WTC11 (cell line): ENCODE measurements at regions not wholly inside any gene's neighbourhood (a gene's known extent, or its start where the extent isn't known, plus 50 kb on each side); places are given as distances from the start of the nearest gene placed in this dataset.

Source experiments
- ATAC-seq: fragments of 200-7000 bp; cut with Tn5 transposase; 2 replicates; pipeline ENCODE4 v1.10.0; 2021; ENCODE audit warnings: mild to moderate bottlenecking, moderate library complexity
- CTCF ChIA-PET: fragments of 300-600 bp; sonication (Branson Sonifier 250); formaldehyde crosslinking; loops from one replicate; lab custom pipeline; 2021; ENCODE audit warnings: antibody characterized with exemption; lab: Charles Lee
- POLR2A ChIA-PET: fragments of 350-600 bp; sonication (Branson Sonifier 250); formaldehyde crosslinking; loops from one replicate; lab custom pipeline; 2021; ENCODE audit warnings: antibody characterized with exemption; lab: Charles Lee
- DNase-seq: peaks from one replicate; pipeline ENCODE4 v3.0.0; 2021; ENCODE audit warnings: low spot score
- H3K27ac Mint-ChIP-seq: 2 replicates; pipeline ENCODE4 v1.8.0; 2021; ENCODE audit warnings: mixed read lengths
- H3K27me3 Mint-ChIP-seq: 2 replicates; pipeline ENCODE4 v1.8.0; 2021; ENCODE audit warnings: low read depth, mild to moderate bottlenecking, moderate library complexity, mixed read lengths
- H3K36me3 Mint-ChIP-seq: 2 replicates; pipeline ENCODE4 v1.8.0; 2021; ENCODE audit warnings: mixed read lengths
- H3K4me1 Mint-ChIP-seq: 2 replicates; pipeline ENCODE4 v1.8.0; 2022; ENCODE audit warnings: mixed read lengths
- H3K4me3 Mint-ChIP-seq: 2 replicates; pipeline ENCODE4 v1.8.0; 2021; ENCODE audit warnings: mild to moderate bottlenecking, moderate library complexity, mixed read lengths
- H3K9me3 Mint-ChIP-seq: 2 replicates; pipeline ENCODE4 v1.8.0; 2021; ENCODE audit warnings: mixed read lengths
- AFF4 ChIP-seq: sonication (generic); formaldehyde crosslinking; IDR thresholded peaks from 2 replicates; pipeline ENCODE4 v1.8.1; 2023; ENCODE audit warnings: mild to moderate bottlenecking, missing genetic modification reagents, borderline replicate concordance
- CBFB ChIP-seq: sonication (generic); formaldehyde crosslinking; IDR thresholded peaks from 2 replicates; pipeline ENCODE4 v1.8.1; 2022; ENCODE audit warnings: mild to moderate bottlenecking, low read depth, missing genetic modification reagents
- CREM ChIP-seq: sonication (generic); formaldehyde crosslinking; IDR thresholded peaks from 2 replicates; pipeline ENCODE4 v1.8.1; 2022; ENCODE audit warnings: mild to moderate bottlenecking, missing genetic modification reagents, moderate library complexity
- E2F4 ChIP-seq: sonication (generic); formaldehyde crosslinking; IDR thresholded peaks from 2 replicates; pipeline ENCODE4 v1.8.1; 2022; ENCODE audit warnings: low read depth, mild to moderate bottlenecking, moderate library complexity, missing genetic modification reagents, borderline replicate concordance
- ETV6 ChIP-seq: sonication (generic); formaldehyde crosslinking; IDR thresholded peaks from 2 replicates; pipeline ENCODE4 v1.8.1; 2022; ENCODE audit warnings: mild to moderate bottlenecking, missing genetic modification reagents
- FOXP1 ChIP-seq: sonication (generic); formaldehyde crosslinking; IDR thresholded peaks from 2 replicates; pipeline ENCODE4 v1.8.0; 2022; ENCODE audit warnings: missing genetic modification reagents, mild to moderate bottlenecking, moderate library complexity, borderline replicate concordance
- JAZF1 ChIP-seq: fragments of 250-450 bp; sonication (Bioruptor Pico); IDR thresholded peaks from 2 replicates; pipeline ENCODE4 v1.9.0; 2021; ENCODE audit warnings: moderate library complexity, mild to moderate bottlenecking, inconsistent platforms
- JUN ChIP-seq: sonication (generic); formaldehyde crosslinking; IDR thresholded peaks from 2 replicates; pipeline ENCODE4 v1.8.0; 2023; ENCODE audit warnings: mild to moderate bottlenecking, missing genetic modification reagents
- KAT7 ChIP-seq: sonication (generic); formaldehyde crosslinking; IDR thresholded peaks from 2 replicates; pipeline ENCODE4 v1.8.1; 2023; ENCODE audit warnings: missing genetic modification reagents, mild to moderate bottlenecking, borderline replicate concordance
- NR3C1 ChIP-seq: sonication (generic); formaldehyde crosslinking; conservative IDR thresholded peaks from 2 replicates; pipeline ENCODE4 v1.8.1; 2023; ENCODE audit warnings: low read depth, mild to moderate bottlenecking, missing genetic modification reagents
- PREB ChIP-seq: sonication (generic); formaldehyde crosslinking; IDR thresholded peaks from 2 replicates; pipeline ENCODE4 v1.8.1; 2022; ENCODE audit warnings: mild to moderate bottlenecking, missing genetic modification reagents, moderate library complexity, borderline replicate concordance
- TCF7 ChIP-seq: sonication (generic); formaldehyde crosslinking; IDR thresholded peaks from 2 replicates; pipeline ENCODE4 v1.8.0; 2022; ENCODE audit warnings: mild to moderate bottlenecking, low read depth, missing genetic modification reagents, moderate library complexity
- ZNF263 ChIP-seq: sonication (generic); formaldehyde crosslinking; IDR thresholded peaks from 2 replicates; pipeline ENCODE4 v1.8.1; 2022; ENCODE audit warnings: low read depth, mild to moderate bottlenecking, moderate library complexity, missing genetic modification reagents
- ZNF281 ChIP-seq: sonication (generic); formaldehyde crosslinking; IDR thresholded peaks from 2 replicates; pipeline ENCODE4 v1.8.0; 2023; ENCODE audit warnings: mild to moderate bottlenecking, missing genetic modification reagents
- ZNF317 ChIP-seq: sonication (generic); formaldehyde crosslinking; IDR thresholded peaks from 2 replicates; pipeline ENCODE4 v1.8.1; 2023; ENCODE audit warnings: low read depth, mild to moderate bottlenecking, moderate library complexity, missing genetic modification reagents, borderline replicate concordance
- ZNF396 ChIP-seq: fragments of 250-450 bp; sonication (Bioruptor Pico); IDR thresholded peaks from 2 replicates; pipeline ENCODE4 v1.8.0; 2021; ENCODE audit warnings: mild to moderate bottlenecking, moderate library complexity, borderline replicate concordance
- ZNF416 ChIP-seq: fragments of 250-450 bp; sonication (Bioruptor Pico); IDR thresholded peaks from 2 replicates; pipeline ENCODE4 v1.9.0; 2021; ENCODE audit warnings: mild to moderate bottlenecking, inconsistent platforms
- ZNF425 ChIP-seq: fragments of 250-450 bp; sonication (Bioruptor Pico); conservative IDR thresholded peaks from 2 replicates; pipeline ENCODE4 v1.9.0; 2021; ENCODE audit warnings: mild to moderate bottlenecking
- TF ChIP-seq, protein P1 (sequence below): sonication (generic); formaldehyde crosslinking; IDR thresholded peaks from 2 replicates; pipeline ENCODE4 v1.8.0; 2022; ENCODE audit warnings: mild to moderate bottlenecking, missing genetic modification reagents

DNA sequence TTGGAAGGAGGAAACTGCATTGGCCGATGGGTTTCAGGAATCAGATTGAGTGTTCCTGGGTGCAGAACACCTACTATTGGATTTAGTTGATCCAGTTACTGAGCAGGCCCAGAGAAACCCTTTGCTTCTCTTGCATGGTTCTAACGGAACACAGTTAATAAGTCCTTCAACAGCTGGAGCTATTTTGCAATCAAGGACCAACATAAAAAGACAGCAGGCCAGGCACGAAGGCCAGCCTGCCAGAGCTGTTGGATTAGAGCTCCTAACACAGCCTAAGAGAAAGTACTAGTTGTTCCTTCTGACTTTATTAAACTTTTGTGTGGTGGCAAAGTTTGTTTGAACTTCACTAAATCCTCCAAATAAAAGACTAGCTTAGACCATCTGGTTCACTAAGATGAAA lies 148.0 kb upstream of the LMO4 start:
- Mint-ChIP-seq H3K27me3 (no peaks in the 10 kb centered on the region; the same call in 1 of the 2 replicates), H3K36me3 (no peaks in the 10 kb centered on the region), H3K9me3 (no peaks in the 10 kb centered on the region), H3K27ac (no peak overlapping the region), H3K4me3 (no peak overlapping the region), H3K4me1 (no peaks in the 10 kb centered on the region)
- CTCF ChIA-PET = no interaction called here
- no peak for DNase-seq
- ATAC-seq = no peak
- POLR2A ChIA-PET = no interaction called here
- TF ChIP-seq ZNF416 (CRISPR knock-in tag) (no peak), E2F4 (CRISPR knock-in tag) (no peak), CBFB (CRISPR knock-in tag) (no peak), ZNF396 (CRISPR knock-in tag) (no peak), NR3C1 (CRISPR knock-in tag) (no peak), ZNF263 (no peak), ETV6 (CRISPR knock-in tag) (no peak), AFF4 (CRISPR knock-in tag) (no peak), ZNF425 (CRISPR knock-in tag) (no peak), ZNF317 (CRISPR knock-in tag) (no peak), PREB (CRISPR knock-in tag) (no peak), JUN (CRISPR knock-in tag) (no peak), JAZF1 (no peak), TCF7 (CRISPR knock-in tag) (no peak), CREM (CRISPR knock-in tag) (no peak), ZNF281 (CRISPR knock-in tag) (no peak), FOXP1 (CRISPR knock-in tag) (no peak), KAT7 (CRISPR knock-in tag) (no peak)
- TF ChIP-seq, protein P1, sequence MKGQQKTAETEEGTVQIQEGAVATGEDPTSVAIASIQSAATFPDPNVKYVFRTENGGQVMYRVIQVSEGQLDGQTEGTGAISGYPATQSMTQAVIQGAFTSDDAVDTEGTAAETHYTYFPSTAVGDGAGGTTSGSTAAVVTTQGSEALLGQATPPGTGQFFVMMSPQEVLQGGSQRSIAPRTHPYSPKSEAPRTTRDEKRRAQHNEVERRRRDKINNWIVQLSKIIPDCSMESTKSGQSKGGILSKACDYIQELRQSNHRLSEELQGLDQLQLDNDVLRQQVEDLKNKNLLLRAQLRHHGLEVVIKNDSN (CRISPR knock-in tag) = no peak
